WI38 (cell line): ENCODE measurements at regions not wholly inside any gene's neighbourhood (a gene's known extent, or its start where the extent isn't known, plus 50 kb on each side); places are given as distances from the start of the nearest gene placed in this dataset.

Experiments used
- H3K4me3 ChIP-seq: 2 replicates; pipeline ENCODE4 v1.5.1; 2011; ENCODE audit warnings: low read depth, mild to moderate bottlenecking, control low read depth, low read length
- TF ChIP-seq, protein P1 (sequence below): IDR thresholded peaks from 2 replicates; pipeline ENCODE4 v1.5.1; 2012; ENCODE audit warnings: low read depth, mild to moderate bottlenecking, control low read depth, low read length

DNA sequence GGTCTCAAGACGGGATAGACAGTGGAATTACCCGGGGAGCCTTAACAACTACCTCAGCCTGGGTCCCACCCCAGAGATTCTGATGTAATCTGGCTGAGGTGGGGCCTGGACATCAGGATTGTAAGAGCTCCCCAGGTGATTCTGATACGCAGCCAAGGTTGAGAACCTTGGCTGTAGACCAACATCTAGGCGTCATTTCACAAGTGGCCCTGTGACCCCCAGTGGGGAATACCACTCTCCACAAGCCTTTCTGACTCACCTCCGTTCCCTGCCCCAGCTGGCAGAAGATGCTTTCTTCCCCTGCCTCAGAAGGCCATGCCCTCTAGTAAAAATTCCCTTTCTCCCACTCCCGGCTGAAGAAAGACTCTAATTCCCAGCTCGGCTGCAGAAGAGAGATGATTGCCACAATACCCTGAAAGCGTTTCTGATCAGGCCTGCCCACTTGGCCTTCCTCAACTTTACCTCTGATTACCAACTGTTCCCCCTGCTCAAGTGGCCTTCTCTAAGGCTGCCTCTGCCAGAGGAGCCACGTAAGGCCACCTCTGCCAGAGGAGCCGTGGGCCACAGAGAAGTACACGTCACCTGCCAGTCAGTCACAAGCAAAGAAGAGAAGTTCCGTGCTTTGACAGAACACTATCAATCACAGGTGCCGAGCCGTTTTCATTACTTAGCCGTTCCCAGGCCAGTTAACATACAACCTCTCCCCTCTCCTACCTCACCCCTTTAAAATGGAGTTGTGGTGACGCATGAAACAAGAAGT is 116.8 kb upstream of the PKDCC start:
- no peak overlapping the region for H3K4me3 ChIP-seq
- TF ChIP-seq, protein P1, sequence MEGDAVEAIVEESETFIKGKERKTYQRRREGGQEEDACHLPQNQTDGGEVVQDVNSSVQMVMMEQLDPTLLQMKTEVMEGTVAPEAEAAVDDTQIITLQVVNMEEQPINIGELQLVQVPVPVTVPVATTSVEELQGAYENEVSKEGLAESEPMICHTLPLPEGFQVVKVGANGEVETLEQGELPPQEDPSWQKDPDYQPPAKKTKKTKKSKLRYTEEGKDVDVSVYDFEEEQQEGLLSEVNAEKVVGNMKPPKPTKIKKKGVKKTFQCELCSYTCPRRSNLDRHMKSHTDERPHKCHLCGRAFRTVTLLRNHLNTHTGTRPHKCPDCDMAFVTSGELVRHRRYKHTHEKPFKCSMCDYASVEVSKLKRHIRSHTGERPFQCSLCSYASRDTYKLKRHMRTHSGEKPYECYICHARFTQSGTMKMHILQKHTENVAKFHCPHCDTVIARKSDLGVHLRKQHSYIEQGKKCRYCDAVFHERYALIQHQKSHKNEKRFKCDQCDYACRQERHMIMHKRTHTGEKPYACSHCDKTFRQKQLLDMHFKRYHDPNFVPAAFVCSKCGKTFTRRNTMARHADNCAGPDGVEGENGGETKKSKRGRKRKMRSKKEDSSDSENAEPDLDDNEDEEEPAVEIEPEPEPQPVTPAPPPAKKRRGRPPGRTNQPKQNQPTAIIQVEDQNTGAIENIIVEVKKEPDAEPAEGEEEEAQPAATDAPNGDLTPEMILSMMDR = no peak

GRCh38 chr2:41932241-41933045 is 115.4 kb upstream of the PKDCC start:
- H3K4me3 ChIP-seq = no peak overlapping the region
- TF ChIP-seq, protein P1 = no peak

DNA sequence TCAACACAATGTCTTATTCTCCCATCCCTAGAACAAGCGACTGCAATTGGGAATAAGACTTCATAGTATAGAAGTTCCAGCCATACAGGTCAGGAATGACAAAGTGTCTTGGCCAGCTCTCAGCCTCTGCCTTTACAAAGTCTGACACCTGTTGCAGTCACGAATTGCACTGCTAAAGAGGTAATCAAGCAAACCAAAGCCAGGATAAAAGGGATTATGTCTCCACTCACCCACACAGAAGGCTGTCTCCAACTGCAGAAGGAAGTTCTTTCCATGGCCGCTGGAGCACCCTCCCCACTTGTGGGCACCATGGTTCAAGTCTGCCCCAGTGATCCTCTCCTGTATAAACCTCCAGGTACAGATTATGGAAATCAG is 114.8 kb upstream of the PKDCC start:
- no peak overlapping the region for H3K4me3 ChIP-seq
- TF ChIP-seq, protein P1 = no peak

DNA sequence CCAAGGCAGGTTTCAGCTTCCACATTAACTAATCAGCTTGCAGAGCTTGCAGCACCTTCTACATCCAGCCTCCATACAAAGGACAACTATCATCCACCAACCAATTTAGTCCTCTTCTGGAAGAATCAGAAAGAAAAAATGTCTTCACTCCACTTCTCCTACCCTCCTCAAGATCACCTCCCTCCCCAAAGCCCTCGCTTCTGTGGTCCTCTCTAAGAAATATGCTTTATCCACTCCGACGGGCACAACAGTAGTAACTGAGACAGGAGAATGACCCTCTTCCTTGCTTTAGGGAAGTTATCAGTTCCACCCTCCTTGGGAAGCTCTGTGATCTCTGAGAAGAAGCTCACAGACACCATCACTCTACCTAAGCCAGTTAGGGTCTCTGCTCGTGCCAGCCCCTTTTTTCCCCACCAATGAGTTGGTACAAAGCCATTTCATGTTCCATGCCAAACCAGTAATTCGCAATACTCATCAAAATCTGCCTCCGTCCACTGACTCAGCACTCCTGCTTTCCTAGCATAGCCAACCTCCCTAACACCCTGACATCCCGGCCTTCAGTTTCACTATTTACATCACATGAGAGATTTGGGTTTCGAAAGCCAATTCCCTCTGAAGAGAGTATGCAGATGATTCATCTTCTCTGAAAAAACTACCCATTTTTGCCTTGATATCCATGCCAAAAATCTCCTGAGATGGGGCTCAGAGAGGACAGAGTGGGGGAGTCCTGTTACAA is 114.1 kb upstream of the PKDCC start:
- H3K4me3 ChIP-seq = peak overlapping the region; percentile 33
- TF ChIP-seq, protein P1 = no peak

- TF ChIP-seq, protein P1 = no peak
- H3K4me3 ChIP-seq = 0 out of 2 replicates have a peak overlapping the region, but pooled peaks have one; percentile 16
These were observed 113.4 kb upstream of the PKDCC start for GRCh38 chr2:41934329-41934958.

DNA sequence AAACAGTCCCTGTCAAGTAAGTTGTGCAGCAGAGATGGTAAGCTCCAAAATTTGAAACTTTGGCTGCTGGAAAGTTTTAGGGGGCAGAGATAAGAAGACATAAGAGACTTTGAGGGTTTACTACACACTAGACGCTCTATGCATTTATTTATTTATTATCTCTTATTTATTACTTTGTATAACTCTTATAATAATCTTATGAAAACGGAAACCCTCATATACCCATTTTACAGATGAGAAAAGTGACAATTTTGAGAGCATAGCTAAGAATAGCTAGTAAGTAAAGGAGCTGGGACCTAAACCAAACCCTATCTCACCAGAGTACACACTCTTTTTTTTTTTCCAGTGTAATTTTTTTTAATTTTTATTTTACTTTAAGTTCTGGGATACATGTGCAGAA is 112.8 kb upstream of the PKDCC start:
- TF ChIP-seq, protein P1 = no peak
- no peak overlapping the region for H3K4me3 ChIP-seq
